Sigmoid colon (tissue), 4 donors: ENCODE measurements at regions not wholly inside any gene's neighbourhood (a gene's known extent, or its start where the extent isn't known, plus 50 kb on each side); places are given as distances from the start of the nearest gene placed in this dataset.

ENCODE experiments used
- CTCF ChIP-seq, 4 experiments: fragments of 450-650 bp in 3 of 4; fragments of 200-600 bp in 1 of 4; IDR thresholded peaks; one replicate each; pipeline ENCODE4 v1.5.1; 2016 to 2019; ENCODE audit warnings: antibody characterized with exemption in 4 of 4, mild to moderate bottlenecking in 3 of 4, moderate library complexity in 2 of 4
- EP300 ChIP-seq, 4 donors: sonication (generic); formaldehyde crosslinking; IDR thresholded peaks; one replicate each; pipeline ENCODE4 v1.6.1; 2017; ENCODE audit warnings: antibody characterized with exemption in 4 of 4
- POLR2A ChIP-seq, 2 donors: fragments of 450-650 bp; IDR thresholded peaks; one replicate each; pipeline ENCODE4 v1.6.1; 2016; ENCODE audit warnings: antibody characterized with exemption in 2 of 2, mild to moderate bottlenecking in 2 of 2, moderate library complexity in 2 of 2
- POLR2AphosphoS5 ChIP-seq, 4 donors: sonication (generic); formaldehyde crosslinking; IDR thresholded peaks; one replicate each; pipeline ENCODE4 v1.6.1; 2017; ENCODE audit warnings: antibody characterized with exemption in 4 of 4

- TF ChIP-seq POLR2A (IDR thresholded peaks at IDR 0.05) = no peak
- no peak for TF ChIP-seq CTCF (IDR thresholded peaks at IDR 0.05)
- TF ChIP-seq POLR2AphosphoS5 (IDR thresholded peaks at IDR 0.05) = no peak
- no peak for TF ChIP-seq EP300 (IDR thresholded peaks at IDR 0.05)
Observed at GRCh38 chr1:25088180-25088701, 144.1 kb downstream of the SYF2 start.
